GM21529 (cell line): ENCODE measurements at regions not wholly inside any gene's neighbourhood (a gene's known extent, or its start where the extent isn't known, plus 50 kb on each side); places are given as distances from the start of the nearest gene placed in this dataset.
"Not testable (repeated sequence)": the region's sequence is repeated elsewhere in the genome, so short reads cannot be mapped to it uniquely, and the experiment has no call there.

Experiments
- ATAC-seq: cut with Tn5 transposase; IDR thresholded peaks from one replicate; pipeline ENCODE4 v1.9.1; 2021; ENCODE audit not compliant: unreplicated experiment

GRCh38 chr6:60991427-60992028, 1294.5 kb downstream of the KHDRBS2 start:
- ATAC-seq, result no peak

GRCh38 chr6:60952500-60952899, 1333.5 kb downstream of the KHDRBS2 start:
- ATAC-seq, result no peak

- not testable (repeated sequence) for ATAC-seq
Measured at GRCh38 chr6:60950221-60950923, 1335.7 kb downstream of the KHDRBS2 start.

- ATAC-seq, result not testable (repeated sequence)
Measured at GRCh38 chr6:60947416-60947815, 1338.6 kb downstream of the KHDRBS2 start.

GRCh38 chr6:60944803-60945202, 1341.2 kb downstream of the KHDRBS2 start:
- not testable (repeated sequence) for ATAC-seq

GRCh38 chr6:60935970-60936369, 1350.1 kb downstream of the KHDRBS2 start:
- ATAC-seq, result peak; percentile 58

- not testable (repeated sequence) for ATAC-seq
Measured at GRCh38 chr6:60919652-60920051, 1366.4 kb downstream of the KHDRBS2 start.

GRCh38 chr6:60903860-60904259, 1382.2 kb downstream of the KHDRBS2 start:
- ATAC-seq, result not testable (repeated sequence)

GRCh38 chr6:60893374-60893773, 1392.7 kb downstream of the KHDRBS2 start:
- not testable (repeated sequence) for ATAC-seq

GRCh38 chr6:60891606-60892005, 1394.4 kb downstream of the KHDRBS2 start:
- no peak for ATAC-seq

- not testable (repeated sequence) for ATAC-seq
Measured at GRCh38 chr6:60877396-60877795, 1408.6 kb downstream of the KHDRBS2 start.

- ATAC-seq, result not testable (repeated sequence)
Measured at GRCh38 chr6:60870779-60871178, 1415.2 kb downstream of the KHDRBS2 start.

GRCh38 chr6:60867548-60867947, 1418.5 kb downstream of the KHDRBS2 start:
- no peak for ATAC-seq

- ATAC-seq, result not testable (repeated sequence)
Measured at GRCh38 chr6:60843175-60843982, 1442.6 kb downstream of the KHDRBS2 start.

GRCh38 chr6:60830726-60831125, 1455.3 kb downstream of the KHDRBS2 start:
- ATAC-seq, result not testable (repeated sequence)

- not testable (repeated sequence) for ATAC-seq
Measured at GRCh38 chr6:60822597-60822996, 1463.4 kb downstream of the KHDRBS2 start.

- ATAC-seq, result not testable (repeated sequence)
Measured at GRCh38 chr6:60818072-60818471, 1468.0 kb downstream of the KHDRBS2 start.

GRCh38 chr6:60814784-60815183, 1471.2 kb downstream of the KHDRBS2 start:
- not testable (repeated sequence) for ATAC-seq

GRCh38 chr6:60813897-60814596, 1472.0 kb downstream of the KHDRBS2 start:
- ATAC-seq, result not testable (repeated sequence)

GRCh38 chr6:60810216-60810615, 1475.8 kb downstream of the KHDRBS2 start:
- ATAC-seq, result not testable (repeated sequence)

GRCh38 chr6:60799146-60799545, 1486.9 kb downstream of the KHDRBS2 start:
- ATAC-seq, result not testable (repeated sequence)
